Gastroesophageal sphincter (tissue), 4 donors: ENCODE measurements at regions not wholly inside any gene's neighbourhood (a gene's known extent, or its start where the extent isn't known, plus 50 kb on each side); places are given as distances from the start of the nearest gene placed in this dataset.
A peak's percentile ranks its signal among the peaks of the same experiment; 100 is the strongest.

Experiments
- ATAC-seq: fragments of 150-250 bp; one replicate; pipeline ENCODE4 v1.9.1; 2016; ENCODE audit warnings: mild to moderate bottlenecking, moderate library complexity
- H3K27ac ChIP-seq, 4 donors: fragments of 200-600 bp; sonication (generic) in 3 of 4; 1 replicate in 3 of 4; 2 replicates in 1 of 4; pipeline ENCODE4 v1.5.1; 2016 to 2019
- H3K27me3 ChIP-seq: fragments of 200-600 bp; sonication (generic); one replicate; pipeline ENCODE4 v1.5.1; 2019
- H3K36me3 ChIP-seq, 2 donors: fragments of 200-600 bp; sonication (generic); one replicate each; pipeline ENCODE4 v1.5.1; 2019; ENCODE audit warnings: control low read depth in 1 of 2
- H3K4me1 ChIP-seq, 3 donors: fragments of 200-600 bp; sonication (generic); 1 replicate in 2 of 3; 2 replicates in 1 of 3; pipeline ENCODE4 v1.5.1; 2016 to 2019; ENCODE audit warnings: control low read depth in 2 of 3
- H3K4me3 ChIP-seq, 2 donors: fragments of 200-600 bp; sonication (generic); one replicate each; pipeline ENCODE4 v1.5.1; 2019; ENCODE audit warnings: mild to moderate bottlenecking in 1 of 2, moderate library complexity in 1 of 2
- H3K9me3 ChIP-seq, 3 donors: fragments of 200-600 bp; sonication (generic); one replicate each; pipeline ENCODE4 v1.5.1; 2017 to 2019; ENCODE audit warnings: control low read depth in 2 of 3
- EP300 ChIP-seq: sonication (generic); formaldehyde crosslinking; IDR thresholded peaks from one replicate; pipeline ENCODE4 v1.6.1; 2017; ENCODE audit warnings: antibody characterized with exemption, mild to moderate bottlenecking
- POLR2A ChIP-seq, 2 donors: fragments of 450-650 bp; IDR thresholded peaks; one replicate each; pipeline ENCODE4 v1.6.1; 2017; ENCODE audit warnings: antibody characterized with exemption in 2 of 2, mild to moderate bottlenecking in 2 of 2, moderate library complexity in 1 of 2
- POLR2AphosphoS5 ChIP-seq: sonication (generic); formaldehyde crosslinking; IDR thresholded peaks from one replicate; pipeline ENCODE4 v1.6.1; 2017; ENCODE audit warnings: antibody characterized with exemption
- WGBS, 2 donors: methylation state at CpG; one replicate each; pipeline ENCODE4 v1.1.5; 2018; ENCODE audit warnings: low coverage in 1 of 2; 5-methylcytosine and 5-hydroxymethylcytosine counted together
- TF ChIP-seq, protein P1 (sequence below), 4 experiments: fragments of 200-600 bp in 2 of 4; fragments of 450-650 bp in 2 of 4; sonication (generic) in 1 of 4; IDR thresholded peaks; one replicate each; pipeline ENCODE4 v1.5.1; 2017 to 2019; ENCODE audit warnings: antibody characterized with exemption in 4 of 4, mild to moderate bottlenecking in 2 of 4, moderate library complexity in 2 of 4

DNA sequence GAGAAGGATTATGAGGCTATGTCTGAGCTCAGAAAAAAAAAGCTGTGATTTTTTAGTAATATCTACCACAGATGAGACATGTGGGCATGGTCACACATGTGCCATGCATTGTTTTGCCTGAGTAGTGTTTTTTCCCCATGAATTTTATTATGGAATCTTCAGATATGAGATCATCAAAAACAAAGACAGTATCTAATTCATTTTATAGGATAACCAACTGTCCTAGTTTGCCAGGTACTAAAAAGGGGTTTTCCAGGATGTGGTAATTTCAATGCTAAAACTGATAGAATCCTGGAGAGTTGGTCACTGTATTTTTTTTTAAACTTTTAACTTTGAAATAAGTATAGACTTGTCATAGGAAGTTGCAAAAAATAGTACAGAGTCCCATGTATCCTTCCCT, 127.4 kb upstream of the MAP3K7 start:
- ATAC-seq: no peak
- TF ChIP-seq POLR2A (IDR thresholded peaks at IDR 0.05): no peak
- no peak for TF ChIP-seq POLR2AphosphoS5
- TF ChIP-seq, protein P1, sequence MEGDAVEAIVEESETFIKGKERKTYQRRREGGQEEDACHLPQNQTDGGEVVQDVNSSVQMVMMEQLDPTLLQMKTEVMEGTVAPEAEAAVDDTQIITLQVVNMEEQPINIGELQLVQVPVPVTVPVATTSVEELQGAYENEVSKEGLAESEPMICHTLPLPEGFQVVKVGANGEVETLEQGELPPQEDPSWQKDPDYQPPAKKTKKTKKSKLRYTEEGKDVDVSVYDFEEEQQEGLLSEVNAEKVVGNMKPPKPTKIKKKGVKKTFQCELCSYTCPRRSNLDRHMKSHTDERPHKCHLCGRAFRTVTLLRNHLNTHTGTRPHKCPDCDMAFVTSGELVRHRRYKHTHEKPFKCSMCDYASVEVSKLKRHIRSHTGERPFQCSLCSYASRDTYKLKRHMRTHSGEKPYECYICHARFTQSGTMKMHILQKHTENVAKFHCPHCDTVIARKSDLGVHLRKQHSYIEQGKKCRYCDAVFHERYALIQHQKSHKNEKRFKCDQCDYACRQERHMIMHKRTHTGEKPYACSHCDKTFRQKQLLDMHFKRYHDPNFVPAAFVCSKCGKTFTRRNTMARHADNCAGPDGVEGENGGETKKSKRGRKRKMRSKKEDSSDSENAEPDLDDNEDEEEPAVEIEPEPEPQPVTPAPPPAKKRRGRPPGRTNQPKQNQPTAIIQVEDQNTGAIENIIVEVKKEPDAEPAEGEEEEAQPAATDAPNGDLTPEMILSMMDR (IDR thresholded peaks at IDR 0.05): no peak
- no peak for TF ChIP-seq EP300
- Histone ChIP-seq H3K27ac (no peak overlapping the region), H3K4me1 (peaks cover 0 to 7% (median 0%) of the 10 kb centered on the region in 3 donors), H3K9me3 (no peaks in the 10 kb centered on the region), H3K4me3 (no peak overlapping the region), H3K27me3 (no peaks in the 10 kb centered on the region), H3K36me3 (no peaks in the 10 kb centered on the region)

DNA sequence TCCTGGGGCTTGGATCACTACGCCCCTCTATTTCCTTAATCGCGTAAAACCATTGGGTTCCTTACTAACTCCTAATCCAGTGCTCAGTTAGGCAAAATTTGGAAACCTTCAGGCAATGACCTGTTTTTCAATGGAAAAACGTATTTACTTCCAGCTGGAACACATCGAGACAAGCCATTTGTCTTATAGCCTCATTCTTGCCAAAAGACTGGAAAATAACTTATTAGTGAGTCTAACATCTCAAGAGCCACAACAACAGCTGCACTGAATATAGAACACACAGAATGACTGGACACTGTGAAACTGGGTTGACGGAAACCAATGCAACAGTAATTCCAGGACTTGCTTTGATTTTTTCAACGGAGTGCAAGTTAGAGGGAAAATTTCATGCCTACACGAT, 125.2 kb upstream of the MAP3K7 start:
- 37 to 38% methylated on average over 8 of the region's 8 CpGs for WGBS, 2 donors
- Histone ChIP-seq H3K9me3 (no peaks in the 10 kb centered on the region), H3K27me3 (no peaks in the 10 kb centered on the region), H3K4me1 (peaks cover 0 to 9% (median 0%) of the 10 kb centered on the region in 3 donors), H3K36me3 (no peaks in the 10 kb centered on the region), H3K4me3 (no peak overlapping the region), H3K27ac (no peak overlapping the region)
- peak; percentile 81 for ATAC-seq
- TF ChIP-seq POLR2AphosphoS5: peak; percentile 20
- TF ChIP-seq POLR2A (IDR thresholded peaks at IDR 0.05): no peak

DNA sequence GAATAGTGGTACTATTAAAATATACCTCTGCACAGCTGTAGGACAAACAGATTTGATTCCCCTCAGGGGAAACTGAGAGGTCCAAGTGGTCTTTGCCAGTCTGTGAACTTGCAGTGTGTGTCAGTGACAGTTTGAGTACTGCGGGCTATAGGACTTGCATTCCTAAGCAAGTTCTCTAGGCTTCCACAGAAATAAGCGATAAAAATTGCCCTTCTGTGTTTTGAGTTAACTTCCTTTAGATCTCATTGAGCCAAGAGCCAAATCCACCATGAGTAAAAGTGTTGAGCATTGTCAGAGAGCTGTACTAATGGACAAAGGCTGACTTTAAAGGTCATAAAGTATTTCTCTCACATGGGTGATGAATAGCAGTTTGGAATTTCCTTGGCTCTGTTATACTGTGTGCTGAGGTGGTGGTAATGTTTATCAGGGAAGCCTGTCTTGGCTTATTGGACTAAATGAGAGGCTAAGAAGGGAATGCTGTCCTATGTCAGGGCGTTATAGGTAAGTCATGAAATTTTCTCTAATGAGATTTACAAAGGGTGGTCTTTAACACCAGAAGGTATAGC, 122.6 kb upstream of the MAP3K7 start:
- 23 to 43% methylated on average over 3 of the region's 3 CpGs for WGBS, 2 donors
- Histone ChIP-seq H3K4me1 (peaks cover 0 to 9% (median 0%) of the 10 kb centered on the region in 3 donors), H3K27ac (no peak overlapping the region), H3K4me3 (no peak overlapping the region), H3K27me3 (no peaks in the 10 kb centered on the region), H3K9me3 (no peaks in the 10 kb centered on the region), H3K36me3 (no peaks in the 10 kb centered on the region)
- peak; percentile 13 for TF ChIP-seq POLR2AphosphoS5
- no peak for TF ChIP-seq EP300
- no peak for ATAC-seq

DNA sequence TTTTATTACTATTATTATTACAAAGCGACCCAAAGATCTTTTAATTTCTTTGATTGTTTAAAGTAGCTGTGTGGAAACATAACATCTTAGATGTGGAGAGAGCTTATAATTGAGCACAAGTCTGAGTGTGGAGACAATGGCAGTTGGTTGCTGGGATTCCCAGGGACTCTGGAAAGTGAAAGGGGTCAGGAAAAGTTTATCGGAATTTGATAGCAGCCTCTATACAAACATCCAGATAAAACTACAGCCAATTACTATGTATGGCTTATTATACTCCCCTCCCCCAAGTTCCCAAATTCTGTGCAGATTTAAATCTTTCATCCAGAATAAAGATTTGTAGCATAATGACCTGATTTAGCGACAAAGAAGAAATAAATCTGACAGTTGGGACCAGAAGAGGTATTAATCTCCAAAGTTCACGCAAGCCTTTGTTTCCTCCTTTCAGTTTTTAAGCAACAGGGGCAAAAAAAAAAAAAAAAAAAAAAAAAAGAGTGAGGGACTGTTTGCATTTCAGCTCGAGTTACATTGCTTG, 121.4 kb upstream of the MAP3K7 start:
- no peak for ATAC-seq
- H3K4me3 ChIP-seq: no peak overlapping the region
- 64 to 72% methylated on average over 3 to 5 of the region's 5 CpGs for WGBS, 2 donors

DNA sequence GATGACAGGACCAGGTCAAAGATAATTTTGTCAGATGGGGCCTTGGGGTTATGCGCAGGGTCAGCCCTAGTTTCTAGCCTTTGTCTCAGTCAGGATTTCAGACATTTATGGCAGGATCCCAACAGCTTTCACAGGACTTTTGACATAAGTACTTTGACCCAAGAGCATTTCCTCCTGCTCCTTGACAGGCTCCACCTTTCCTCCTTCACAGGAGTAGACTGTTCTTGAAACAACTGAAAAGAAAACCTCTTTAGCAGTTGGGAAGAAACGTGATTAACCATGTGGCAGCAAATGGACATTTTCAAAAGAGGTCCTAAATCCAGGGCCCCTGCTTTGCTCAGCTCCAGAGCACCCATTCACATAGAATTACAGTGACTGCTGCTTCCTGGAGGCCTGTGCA, 120.4 kb upstream of the MAP3K7 start:
- Histone ChIP-seq H3K27me3 (no peaks in the 10 kb centered on the region), H3K4me1 (peaks cover 0 to 9% (median 0%) of the 10 kb centered on the region in 3 donors), H3K9me3 (no peaks in the 10 kb centered on the region), H3K27ac (no peak overlapping the region), H3K4me3 (no peak overlapping the region), H3K36me3 (no peaks in the 10 kb centered on the region)
- ATAC-seq: no peak
- TF ChIP-seq, protein P1 (IDR thresholded peaks at IDR 0.05): no peak
- TF ChIP-seq POLR2A (IDR thresholded peaks at IDR 0.05) (no peak), EP300 (no peak), POLR2AphosphoS5 (no peak)
- WGBS, 2 donors: 72 to 73% methylated on average over 2 of the region's 2 CpGs

More for the DNA sequence above, 121.4 kb upstream of the MAP3K7 start:
- Histone ChIP-seq H3K36me3 (no peaks in the 10 kb centered on the region), H3K9me3 (no peaks in the 10 kb centered on the region), H3K27ac (no peak overlapping the region), H3K4me1 (peaks cover 0 to 9% (median 0%) of the 10 kb centered on the region in 3 donors), H3K27me3 (no peaks in the 10 kb centered on the region)
- TF ChIP-seq POLR2AphosphoS5 (no peak), POLR2A (IDR thresholded peaks at IDR 0.05) (no peak), EP300 (no peak)
- TF ChIP-seq, protein P1 (IDR thresholded peaks at IDR 0.05): no peak

DNA sequence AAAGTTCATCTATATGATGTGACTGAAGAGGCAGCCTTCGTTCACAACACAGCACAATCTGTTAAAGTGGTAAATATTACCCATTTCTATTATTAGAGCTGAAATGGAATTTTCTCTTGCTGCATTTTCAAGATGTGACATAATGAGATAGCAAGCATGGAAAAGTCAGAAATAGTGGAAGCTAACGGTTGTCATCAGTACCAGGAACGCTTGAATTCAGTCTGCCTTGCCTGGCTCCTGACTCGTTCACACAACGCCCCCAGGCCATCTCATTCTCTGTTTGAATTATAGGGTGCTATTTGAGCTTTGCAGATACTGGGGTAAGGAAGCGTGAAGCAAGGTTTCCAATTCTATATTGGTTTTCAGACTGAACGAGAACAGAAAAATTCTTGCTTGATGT, 116.5 kb upstream of the MAP3K7 start:
- 46 to 75% methylated on average over 4 to 7 of the region's 7 CpGs for WGBS, 2 donors
- H3K9me3 ChIP-seq: no peaks in the 10 kb centered on the region
- H3K36me3 ChIP-seq: no peaks in the 10 kb centered on the region
- TF ChIP-seq POLR2AphosphoS5 (no peak), EP300 (no peak), POLR2A (IDR thresholded peaks at IDR 0.05) (no peak)
- TF ChIP-seq, protein P1 (IDR thresholded peaks at IDR 0.05): no peak
- H3K27ac ChIP-seq: no peak overlapping the region
- H3K4me3 ChIP-seq: no peak overlapping the region
- no peaks in the 10 kb centered on the region for H3K4me1 ChIP-seq
- no peaks in the 10 kb centered on the region for H3K27me3 ChIP-seq
- ATAC-seq: no peak
